GM19324 (cell line): ENCODE measurements at regions not wholly inside any gene's neighbourhood (a gene's known extent, or its start where the extent isn't known, plus 50 kb on each side); places are given as distances from the start of the nearest gene placed in this dataset.
"Not testable (repeated sequence)": the region's sequence is repeated elsewhere in the genome, so short reads cannot be mapped to it uniquely, and the experiment has no call there.

Experiments
- ATAC-seq: cut with Tn5 transposase; IDR thresholded peaks from one replicate; pipeline ENCODE4 v1.9.1; 2021; ENCODE audit warnings: mild to moderate bottlenecking, moderate library complexity; ENCODE audit not compliant: unreplicated experiment, low FRiP score

DNA sequence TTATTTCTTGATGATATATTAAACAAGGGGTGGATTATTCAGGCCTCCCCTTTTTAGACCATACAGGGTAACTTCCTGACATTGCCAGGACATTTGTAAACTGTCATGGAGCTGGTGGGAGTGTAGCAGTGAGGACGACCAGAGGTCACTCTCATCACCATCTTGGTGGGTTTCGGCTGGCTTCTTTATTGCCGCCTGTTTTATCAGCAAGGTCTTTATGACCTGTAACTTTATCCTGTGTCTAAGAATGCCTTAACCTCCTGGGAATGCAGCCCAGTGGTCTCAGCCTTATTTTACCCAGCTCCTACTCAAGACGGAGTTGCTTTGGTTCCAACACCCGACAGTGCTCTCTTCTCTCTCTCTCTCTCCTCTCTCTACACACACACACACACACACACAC, 221.9 kb downstream of the C16orf95 start:
- no peak for ATAC-seq

DNA sequence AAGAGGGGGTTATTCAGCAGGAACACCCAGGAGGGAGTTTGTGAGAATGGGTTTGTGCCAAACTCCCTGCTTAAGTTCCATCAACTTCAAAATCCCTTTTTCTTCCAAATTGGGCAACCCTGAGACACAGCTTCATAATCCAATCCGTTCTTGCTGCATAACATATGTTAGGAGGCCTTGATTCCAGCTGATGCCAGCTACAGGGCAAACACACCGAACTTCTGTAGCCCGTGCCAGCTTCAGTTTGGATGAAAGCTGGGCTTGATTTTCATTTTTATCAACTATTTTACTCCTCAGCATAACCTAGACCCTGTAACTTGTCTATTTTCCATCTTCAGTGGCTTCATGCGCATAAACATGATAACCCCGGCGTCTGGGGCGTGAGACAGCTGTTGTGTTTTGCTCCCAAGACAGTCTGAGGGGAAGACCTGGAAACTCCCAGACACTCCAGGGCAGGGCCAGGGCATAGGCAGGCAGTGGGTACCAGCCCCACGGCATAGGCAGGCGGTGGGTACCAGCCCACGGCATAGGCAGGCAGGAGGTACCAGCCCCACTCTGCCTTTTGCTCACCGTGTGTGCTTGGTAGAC, 220.4 kb downstream of the C16orf95 start:
- ATAC-seq, result no peak

- ATAC-seq, result no peak
These were observed 218.8 kb downstream of the C16orf95 start for GRCh38 chr16:87098361-87098760.

DNA sequence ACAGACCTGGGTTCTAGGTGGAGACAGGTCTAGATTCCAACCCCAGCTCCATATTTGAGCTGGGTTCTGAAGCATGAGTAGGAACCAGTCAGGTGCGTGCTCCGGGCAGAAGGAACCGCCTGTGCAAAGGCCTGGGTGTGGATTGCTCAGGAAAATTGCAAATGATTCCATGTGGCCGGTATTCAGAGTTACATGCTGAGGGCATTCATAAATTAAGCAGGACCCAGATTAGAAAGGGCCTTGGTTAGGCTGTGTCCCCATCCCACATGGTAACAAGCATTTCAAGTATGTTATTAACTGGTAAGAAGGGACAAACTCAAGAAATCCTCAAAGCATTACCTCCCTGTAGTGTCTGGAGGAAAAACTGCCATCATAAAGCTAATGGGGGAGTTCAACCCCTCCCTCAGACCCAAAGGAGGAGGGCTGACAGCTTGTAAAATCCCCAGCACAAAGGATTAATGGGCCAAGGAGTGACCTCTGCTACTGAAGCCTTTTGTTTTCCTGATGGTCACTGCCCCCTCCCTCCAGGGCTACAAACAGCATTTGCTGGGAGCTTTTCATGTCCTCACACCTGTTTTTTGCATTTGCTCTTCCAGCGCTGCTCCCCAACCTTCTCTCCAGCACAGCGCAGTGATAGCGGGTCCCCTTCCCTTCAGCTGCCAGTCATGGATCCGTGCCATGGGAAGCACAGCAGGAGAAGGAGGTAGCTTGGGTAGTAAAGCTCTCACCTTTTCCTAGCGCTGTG, 218.0 kb downstream of the C16orf95 start:
- ATAC-seq, result no peak

- no peak for ATAC-seq
These were observed 216.7 kb downstream of the C16orf95 start for GRCh38 chr16:87100306-87101058.

- no peak for ATAC-seq
These were observed 215.3 kb downstream of the C16orf95 start for GRCh38 chr16:87101903-87102302.

GRCh38 chr16:87107201-87107600, 210.0 kb downstream of the C16orf95 start:
- no peak for ATAC-seq

- no peak for ATAC-seq
These were observed 208.9 kb downstream of the C16orf95 start for GRCh38 chr16:87108278-87108677.

GRCh38 chr16:87108941-87109340, 208.3 kb downstream of the C16orf95 start:
- ATAC-seq, result no peak

DNA sequence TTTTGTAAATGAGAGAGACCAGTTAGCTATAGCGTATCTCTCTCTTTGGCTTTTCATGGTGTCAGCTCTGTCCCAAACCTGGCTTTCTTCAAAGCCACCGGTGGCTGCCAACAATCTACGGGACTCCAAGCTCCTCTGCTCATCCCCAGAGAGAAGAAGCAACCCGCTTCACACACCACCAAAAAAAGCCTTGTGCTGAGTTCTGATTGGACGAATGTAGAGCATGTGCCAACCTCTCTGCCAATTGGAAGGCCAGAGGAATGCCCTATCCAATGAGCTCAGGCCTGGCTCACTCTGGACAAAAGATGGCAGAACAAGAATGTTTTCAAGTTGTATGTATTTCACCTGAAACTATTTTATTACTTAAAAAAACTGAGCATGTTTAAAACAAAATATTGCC, 202.4 kb downstream of the C16orf95 start:
- ATAC-seq, result no peak

- ATAC-seq, result no peak
These were observed 201.5 kb downstream of the C16orf95 start for GRCh38 chr16:87115646-87116045.

- ATAC-seq, result no peak
These were observed 199.3 kb downstream of the C16orf95 start for GRCh38 chr16:87117936-87118335.

DNA sequence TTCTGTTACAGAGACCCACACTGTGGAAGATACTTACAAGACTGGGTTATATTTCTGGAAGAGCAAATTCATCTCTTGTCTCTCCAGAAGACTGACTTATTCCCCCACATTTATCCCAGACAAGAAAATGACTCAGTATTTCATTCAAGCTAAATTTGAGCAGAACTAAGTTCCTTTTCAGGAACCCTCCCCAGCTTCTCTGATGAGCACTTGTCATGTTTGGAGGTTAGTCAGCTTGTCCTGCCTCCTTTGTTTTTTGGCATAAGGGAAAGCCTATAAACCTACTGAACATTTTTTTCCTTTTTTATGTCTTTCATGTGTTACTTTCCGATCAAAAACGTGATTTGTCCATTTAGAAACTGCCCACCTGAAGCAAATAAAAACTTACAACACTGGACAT, 198.0 kb downstream of the C16orf95 start:
- ATAC-seq, result no peak

DNA sequence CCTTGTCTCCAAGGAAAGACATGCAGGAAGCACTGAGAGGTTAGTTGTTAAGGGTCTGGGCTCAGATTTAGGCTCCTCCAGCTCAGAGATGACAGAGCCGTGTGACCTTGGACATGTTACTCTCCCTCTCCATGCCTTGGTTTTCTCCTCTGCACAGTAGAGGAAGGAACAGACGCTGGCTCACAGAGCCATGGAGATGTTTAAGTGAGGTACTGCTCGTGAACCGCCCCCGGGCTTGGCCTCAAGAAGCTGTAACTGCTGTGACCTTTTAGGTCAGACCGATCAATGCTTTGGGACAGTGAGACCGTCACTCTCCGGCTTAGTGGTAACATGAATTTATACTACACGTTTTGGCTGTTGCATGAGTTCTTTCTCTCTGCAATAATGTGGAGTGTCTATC, 197.4 kb downstream of the C16orf95 start:
- no peak for ATAC-seq

DNA sequence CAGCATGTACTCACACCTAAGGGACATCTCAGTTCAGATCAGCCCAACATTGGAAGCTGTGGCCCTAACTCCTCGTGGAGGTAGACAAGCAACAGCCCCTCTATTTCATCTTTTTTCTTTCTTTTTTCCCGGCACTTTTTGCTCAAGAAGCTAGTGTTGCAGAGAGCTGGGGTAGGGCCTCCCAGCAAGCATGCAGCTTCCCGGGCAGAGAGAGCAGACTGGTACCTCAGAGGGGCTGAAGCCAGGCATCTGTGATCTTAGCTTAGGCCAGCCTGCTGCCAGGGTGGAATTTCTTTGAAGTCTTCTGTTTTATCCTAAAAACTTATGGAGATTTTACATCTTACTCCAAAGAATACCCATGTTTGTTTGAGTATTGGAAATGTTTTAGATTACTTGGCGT, 195.4 kb downstream of the C16orf95 start:
- no peak for ATAC-seq

DNA sequence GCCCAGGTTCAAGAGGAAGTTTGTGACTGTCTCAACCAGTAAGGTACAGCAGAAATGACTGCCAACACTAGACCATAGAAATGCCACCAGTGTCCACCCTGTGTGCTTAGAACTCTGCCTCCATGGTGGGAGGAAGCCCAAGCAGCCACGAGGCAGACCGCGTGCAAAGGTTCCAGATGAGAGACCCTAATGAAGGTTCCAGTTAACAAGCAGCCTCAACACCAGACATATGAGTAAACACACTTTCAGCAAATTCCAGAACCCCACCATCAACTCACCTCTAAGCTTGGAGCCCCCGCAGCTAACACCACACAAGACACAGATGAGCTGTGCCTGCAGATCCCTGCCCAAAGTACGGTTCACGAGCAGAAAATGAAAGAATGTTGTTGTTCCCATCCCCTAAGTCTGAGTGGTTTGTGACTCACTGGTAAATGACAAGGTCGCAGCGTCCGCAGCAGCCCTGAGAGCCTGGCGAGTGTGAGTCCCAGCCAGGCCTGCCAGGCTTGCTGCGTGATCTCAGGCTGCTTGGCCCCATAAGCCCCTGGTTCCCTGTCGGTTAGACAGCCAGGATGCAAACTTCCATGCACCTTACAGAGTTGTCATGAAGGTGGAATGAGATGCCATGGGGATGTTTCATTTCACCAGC, 193.7 kb downstream of the C16orf95 start:
- no peak for ATAC-seq

GRCh38 chr16:87124405-87124804, 192.8 kb downstream of the C16orf95 start:
- ATAC-seq, result not testable (repeated sequence)

- no peak for ATAC-seq
These were observed 191.7 kb downstream of the C16orf95 start for GRCh38 chr16:87125206-87126155.

DNA sequence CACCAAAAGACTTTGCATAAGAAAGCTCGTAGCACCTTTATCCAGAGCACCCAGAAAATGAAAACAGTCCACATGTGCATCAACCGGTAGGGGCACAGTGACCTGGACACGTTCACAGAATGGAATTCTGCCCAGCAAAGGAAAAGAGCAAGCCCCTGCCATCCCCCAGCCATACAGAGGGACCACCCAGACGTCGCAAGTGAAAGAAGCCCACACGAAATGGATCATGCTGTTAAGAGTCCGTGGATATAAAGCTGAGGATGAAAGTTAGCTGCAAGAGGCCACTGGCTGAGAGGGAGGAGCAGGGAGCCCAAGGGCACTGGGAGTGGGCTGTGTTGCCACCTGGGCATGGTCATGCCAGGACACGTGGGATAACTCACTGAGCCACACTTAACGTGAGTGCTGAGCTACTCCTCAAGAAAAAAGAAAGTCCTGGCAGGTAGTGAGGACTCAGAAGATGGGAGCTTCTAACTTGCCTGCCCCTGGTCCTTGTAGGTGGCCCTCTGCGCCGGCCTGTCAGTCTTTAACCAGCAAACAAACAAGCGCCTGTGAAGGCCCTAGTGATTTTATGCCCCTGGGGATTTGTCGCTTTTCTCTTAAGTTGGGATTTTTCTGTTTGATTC, 190.7 kb downstream of the C16orf95 start:
- no peak for ATAC-seq
